ENCODE measurements at regions not wholly inside any gene's neighbourhood (a gene's known extent, or its start where the extent isn't known, plus 50 kb on each side); places are given as distances from the start of the nearest gene placed in this dataset.

GRCh38 chr12:124517260-124518050 is 50.0 kb downstream of the NCOR2 start:
- ATAC-seq = no peak
- no peak for DNase-seq

GRCh38 chr12:124516850-124517249 is 50.6 kb downstream of the NCOR2 start:
- ATAC-seq (no peak), DNase-seq (no peak)

GRCh38 chr12:124515981-124516380 is 51.4 kb downstream of the NCOR2 start:
- ATAC-seq = no peak
- no peak for DNase-seq

- no peak for ATAC-seq
- no peak for DNase-seq
Measured at GRCh38 chr12:124514996-124515932, 52.1 kb downstream of the NCOR2 start.

- no peak for ATAC-seq
Measured at GRCh38 chr12:124514145-124514995, 53.0 kb downstream of the NCOR2 start.

GRCh38 chr12:124513297-124513867 is 54.0 kb downstream of the NCOR2 start:
- ATAC-seq (no peak), DNase-seq (no peak)

More at GRCh38 chr12:124514145-124514995, 53.0 kb downstream of the NCOR2 start:
- no peak for DNase-seq

- DNase-seq (no peak), ATAC-seq (no peak)
Measured at GRCh38 chr12:124512667-124513296, 54.6 kb downstream of the NCOR2 start.

GRCh38 chr12:124511259-124511985 is 56.0 kb downstream of the NCOR2 start:
- no peak for ATAC-seq
- DNase-seq = no peak

GRCh38 chr12:124510301-124510970 is 57.0 kb downstream of the NCOR2 start:
- no peak for DNase-seq
- no peak for ATAC-seq

- ATAC-seq = no peak
- no peak for DNase-seq
Measured at GRCh38 chr12:124509676-124510300, 57.6 kb downstream of the NCOR2 start.

GRCh38 chr12:124509300-124509675 is 58.1 kb downstream of the NCOR2 start:
- ATAC-seq (no peak), DNase-seq (no peak)

GRCh38 chr12:124508381-124509079 is 58.9 kb downstream of the NCOR2 start:
- ATAC-seq (peak; percentile 47), DNase-seq (no peak)

- DNase-seq (no peak), ATAC-seq (no peak)
Measured at GRCh38 chr12:124507188-124508109, 60.0 kb downstream of the NCOR2 start.

- ATAC-seq (no peak), DNase-seq (no peak)
Measured at GRCh38 chr12:124506832-124507153, 60.6 kb downstream of the NCOR2 start.

GRCh38 chr12:124506145-124506831 is 61.1 kb downstream of the NCOR2 start:
- no peak for ATAC-seq

GRCh38 chr12:124505001-124505818 is 62.2 kb downstream of the NCOR2 start:
- DNase-seq (no peak), ATAC-seq (no peak)

More at GRCh38 chr12:124506145-124506831, 61.1 kb downstream of the NCOR2 start:
- DNase-seq = no peak
